SHP77 (cell line): ENCODE measurements at regions not wholly inside any gene's neighbourhood (a gene's known extent, or its start where the extent isn't known, plus 50 kb on each side); places are given as distances from the start of the nearest gene placed in this dataset.
"Not testable (repeated sequence)": the region's sequence is repeated elsewhere in the genome, so short reads cannot be mapped to it uniquely, and the experiment has no call there.

ENCODE experiments used
- DNase-seq, 2 experiments: peaks; one replicate each; lab custom pipeline; 2025; lab: John Stamatoyannopoulos, UW

- DNase-seq = peak in 1 of 2 experiments; percentile 9
Observed at GRCh38 chr1:91098299-91098906, 76.6 kb upstream of the ZNF644 start.

DNA sequence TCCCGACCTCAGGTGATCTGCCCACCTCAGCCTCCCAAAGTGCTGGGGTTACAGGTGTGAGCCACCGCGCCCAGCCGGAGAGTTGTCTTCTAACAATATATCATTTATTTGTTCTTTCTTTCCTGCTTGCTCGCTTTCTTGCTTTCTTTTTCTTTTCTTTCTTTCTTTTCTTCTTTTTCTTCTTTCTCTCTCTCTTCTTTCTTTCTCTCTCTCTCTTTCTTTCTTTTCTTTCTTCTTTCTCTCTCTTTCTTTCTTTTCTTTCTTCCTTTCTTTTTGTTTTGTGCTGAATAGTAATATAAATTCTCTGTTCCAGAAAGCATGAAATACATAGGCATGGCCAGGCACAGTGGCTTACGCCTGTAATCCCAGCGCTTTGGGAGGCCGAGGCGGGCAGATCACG is 73.5 kb upstream of the ZNF644 start:
- DNase-seq = not testable (repeated sequence)

DNA sequence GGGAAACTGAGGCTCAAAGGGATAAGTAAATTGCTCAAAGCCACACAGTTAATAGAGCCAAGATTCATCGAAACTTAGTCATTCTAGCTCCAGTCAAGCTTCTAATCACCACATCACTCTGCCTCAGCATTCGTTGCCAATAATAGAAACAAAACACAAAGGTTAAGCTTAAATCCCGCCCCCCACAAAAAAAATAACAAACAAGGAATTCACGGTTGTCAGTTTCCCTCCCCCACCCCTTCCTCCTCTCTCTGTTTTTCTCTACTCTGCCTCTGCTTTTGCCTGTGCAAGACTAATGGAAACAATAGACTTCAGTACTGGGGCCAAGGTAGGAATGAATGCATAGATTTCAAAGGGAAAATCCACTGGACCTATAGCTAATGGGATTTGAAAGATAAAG is 70.7 kb upstream of the ZNF644 start:
- DNase-seq = no peak

- DNase-seq = no peak
Observed at GRCh38 chr1:91091812-91092211, 70.0 kb upstream of the ZNF644 start.

DNA sequence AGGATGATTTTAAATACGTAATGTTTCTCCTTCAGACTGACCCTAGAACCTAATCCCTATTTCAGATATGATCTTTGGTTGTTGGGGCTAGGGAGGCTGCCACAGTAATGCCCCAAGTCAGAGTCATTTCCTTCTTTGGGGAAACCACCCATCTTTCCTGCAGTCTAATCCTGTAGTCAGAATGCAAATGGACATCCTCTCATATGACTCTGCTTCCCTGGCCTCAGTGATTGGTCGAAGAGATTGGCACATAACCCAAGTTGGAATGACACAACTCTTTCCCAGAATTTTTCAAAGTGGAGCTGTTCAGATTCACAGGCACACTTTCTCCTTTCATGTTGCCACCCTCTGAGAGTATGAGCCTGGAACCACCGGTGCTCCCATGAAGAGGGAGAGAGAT is 58.8 kb upstream of the ZNF644 start:
- DNase-seq = no peak

DNA sequence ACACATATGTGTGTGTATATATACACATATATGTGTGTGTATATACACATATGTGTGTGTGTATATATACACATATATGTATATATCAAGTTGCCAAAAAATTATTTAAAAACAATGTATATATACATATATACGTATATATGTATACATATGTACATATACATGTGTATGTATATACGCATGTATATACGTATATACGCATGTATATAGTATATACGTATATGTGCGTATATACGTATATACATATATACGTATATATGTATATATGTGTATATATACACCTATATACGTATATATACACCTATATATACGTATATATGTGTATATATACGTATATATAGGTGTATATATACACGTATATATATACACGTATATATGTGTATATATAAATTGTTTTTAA is 57.0 kb upstream of the ZNF644 start:
- DNase-seq = no peak

DNA sequence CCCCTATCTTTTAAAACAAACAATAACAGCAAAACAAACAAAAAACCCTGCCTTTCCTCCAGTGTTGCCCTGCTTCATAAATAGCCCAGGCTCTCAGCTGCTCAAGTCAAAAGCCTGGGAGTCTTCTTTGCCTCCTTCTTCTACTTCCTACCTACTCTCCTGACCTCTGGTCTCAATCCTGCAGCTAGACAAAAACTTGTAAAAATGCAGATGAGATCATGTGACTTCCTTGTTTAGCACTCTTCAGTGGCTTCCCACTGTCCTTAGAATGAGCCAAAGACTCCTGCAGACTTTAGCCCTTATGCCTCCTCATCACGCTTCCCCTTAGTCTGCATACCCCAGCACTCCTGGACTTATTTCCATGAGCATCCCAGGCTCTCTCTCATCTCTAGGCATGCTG is 55.0 kb upstream of the ZNF644 start:
- DNase-seq = no peak

GRCh38 chr1:91075233-91076135 is 53.6 kb upstream of the ZNF644 start:
- no peak for DNase-seq

- no peak for DNase-seq
Observed at GRCh38 chr1:91073299-91073698, 51.5 kb upstream of the ZNF644 start.

DNA sequence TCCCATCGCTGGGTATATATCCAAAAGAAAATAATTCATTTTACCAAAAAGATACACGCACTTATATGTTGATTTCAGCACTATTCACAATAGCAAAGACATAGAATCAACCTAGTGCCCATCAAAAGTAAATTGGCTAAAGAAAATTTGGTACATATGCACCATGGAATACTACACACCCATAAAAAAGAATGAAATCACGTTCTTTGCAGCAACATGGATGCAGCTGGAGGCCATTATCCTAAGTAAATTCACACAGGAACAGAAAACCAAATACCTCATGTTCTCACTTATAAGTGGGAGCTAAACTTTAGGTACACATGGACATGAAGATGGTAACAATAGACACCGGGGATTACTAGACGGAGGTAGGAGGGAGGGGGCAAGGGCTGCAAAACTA is 50.0 kb upstream of the ZNF644 start:
- no peak for DNase-seq
